IPS-18a (cell line): ENCODE measurements at regions not wholly inside any gene's neighbourhood (a gene's known extent, or its start where the extent isn't known, plus 50 kb on each side); places are given as distances from the start of the nearest gene placed in this dataset.

Experiments
- H3K27ac ChIP-seq: one replicate; pipeline ENCODE4 v1.5.1; 2013; ENCODE audit warnings: low read length
- H3K27me3 ChIP-seq: one replicate; pipeline ENCODE4 v1.6.1; 2013; ENCODE audit warnings: mild to moderate bottlenecking, low read length; ENCODE audit not compliant: control insufficient read depth, insufficient read depth
- H3K36me3 ChIP-seq: one replicate; pipeline ENCODE4 v1.6.1; 2013; ENCODE audit warnings: low read depth, low read length; ENCODE audit not compliant: control insufficient read depth
- H3K4me1 ChIP-seq: one replicate; pipeline ENCODE4 v1.6.1; 2013; ENCODE audit warnings: low read depth, low read length; ENCODE audit not compliant: control insufficient read depth
- H3K4me3 ChIP-seq: one replicate; pipeline ENCODE4 v1.5.1; 2013; ENCODE audit warnings: low read length
- H3K9ac ChIP-seq: one replicate; pipeline ENCODE4 v1.6.1; 2013; ENCODE audit warnings: mild to moderate bottlenecking, low read length, moderate library complexity
- H3K9me3 ChIP-seq: one replicate; pipeline ENCODE4 v1.6.1; 2013; ENCODE audit warnings: low read depth, low read length; ENCODE audit not compliant: control insufficient read depth

DNA sequence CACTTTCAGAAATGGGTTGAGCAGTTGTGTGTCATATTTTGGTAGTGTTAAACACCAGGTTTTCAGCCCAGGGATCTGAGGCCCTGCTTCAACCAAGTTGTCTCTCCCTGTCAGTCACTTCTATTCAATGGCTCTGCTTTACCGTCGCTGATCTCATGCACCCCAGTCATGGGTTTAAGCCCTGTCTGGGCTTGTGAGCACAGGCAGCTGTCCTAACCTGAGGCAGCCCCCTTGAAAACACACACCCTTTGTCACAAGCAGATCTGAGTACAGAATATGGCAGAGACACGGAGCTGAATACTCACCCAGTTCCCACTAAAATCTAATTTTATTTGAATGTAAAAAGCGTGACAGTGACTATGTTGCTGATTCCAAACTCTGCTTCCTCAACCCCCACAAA is 110.6 kb upstream of the GLI3 start:
- Histone ChIP-seq H3K9me3 (no peaks in the 10 kb centered on the region), H3K9ac (no peak overlapping the region), H3K27me3 (no peaks in the 10 kb centered on the region), H3K27ac (no peak overlapping the region), H3K36me3 (no peaks in the 10 kb centered on the region), H3K4me1 (peaks cover 26% of the 10 kb centered on the region), H3K4me3 (no peak overlapping the region)

DNA sequence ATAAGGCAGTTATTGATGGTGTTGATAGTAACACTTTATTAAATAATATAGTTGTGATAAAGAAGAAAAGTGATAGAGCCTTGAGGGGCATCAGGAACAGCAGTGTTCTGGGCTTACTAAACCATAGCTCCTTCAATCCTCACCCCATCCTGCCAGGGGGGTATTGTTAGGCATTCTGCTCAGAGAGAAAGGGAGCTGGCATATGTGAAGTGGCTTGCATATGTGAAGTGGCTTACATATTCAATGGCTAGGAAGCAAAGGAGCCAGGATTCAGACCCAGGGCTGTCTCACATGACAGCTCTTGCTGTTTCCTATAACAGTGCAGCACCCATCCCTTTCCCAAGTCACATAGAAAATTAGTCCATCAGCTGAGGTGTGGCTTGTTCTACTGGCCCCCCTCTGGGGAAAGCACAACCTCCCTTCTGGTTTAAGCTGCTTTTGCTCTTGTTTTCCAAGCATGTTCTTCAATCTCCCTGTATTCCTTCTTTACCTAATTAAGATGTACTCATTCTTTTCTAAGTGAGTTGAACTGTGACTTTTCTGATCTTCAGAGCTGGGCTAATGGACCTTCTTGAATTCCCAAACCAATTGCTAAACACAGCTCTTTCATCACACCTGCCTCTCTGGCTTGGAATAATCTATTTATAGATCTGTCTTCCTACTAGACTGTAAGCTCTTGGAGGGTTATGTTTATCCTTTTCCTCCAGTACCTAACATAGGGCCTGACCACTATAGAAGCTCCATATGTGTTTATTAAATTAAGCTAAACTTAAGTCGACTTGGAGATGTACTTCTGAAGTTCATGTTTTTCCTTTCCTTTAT is 108.7 kb upstream of the GLI3 start:
- no peaks in the 10 kb centered on the region for H3K9me3 ChIP-seq
- H3K36me3 ChIP-seq = no peaks in the 10 kb centered on the region
- H3K9ac ChIP-seq = no peak overlapping the region
- H3K4me3 ChIP-seq = no peak overlapping the region
- H3K27ac ChIP-seq = no peak overlapping the region
- H3K27me3 ChIP-seq = no peaks in the 10 kb centered on the region
- H3K4me1 ChIP-seq = peaks cover 26% of the 10 kb centered on the region

DNA sequence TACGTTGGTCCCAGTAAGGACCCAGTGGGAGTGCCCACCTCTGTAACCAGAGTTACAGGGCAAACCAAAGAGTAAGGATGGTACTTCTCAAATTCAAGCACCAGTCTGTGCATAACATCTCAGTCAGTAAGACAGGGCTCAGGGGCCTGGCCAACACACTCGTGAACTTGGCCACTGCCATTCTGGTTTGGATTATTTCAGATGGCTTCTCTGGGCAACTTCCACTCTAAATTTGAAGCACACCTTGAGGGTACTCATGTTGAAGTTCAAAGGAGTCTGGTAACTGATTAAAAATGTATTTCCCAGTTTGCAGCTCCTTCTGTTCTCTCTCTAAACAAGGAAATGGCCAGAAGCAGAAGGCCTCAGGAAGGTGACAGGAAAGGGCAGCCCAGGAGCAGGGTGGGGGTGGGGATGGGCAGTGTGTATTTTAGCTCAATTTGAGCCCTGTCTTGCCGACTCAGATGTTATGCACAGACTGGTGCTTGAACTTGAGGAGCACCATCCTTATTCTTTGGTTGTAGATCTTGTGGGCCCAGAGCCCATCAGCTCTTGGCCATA is 107.3 kb upstream of the GLI3 start:
- H3K4me1 ChIP-seq = peaks cover 26% of the 10 kb centered on the region
- H3K4me3 ChIP-seq = no peak overlapping the region
- H3K9ac ChIP-seq = no peak overlapping the region
- no peaks in the 10 kb centered on the region for H3K9me3 ChIP-seq
- no peak overlapping the region for H3K27ac ChIP-seq
- H3K36me3 ChIP-seq = no peaks in the 10 kb centered on the region
- H3K27me3 ChIP-seq = no peaks in the 10 kb centered on the region

DNA sequence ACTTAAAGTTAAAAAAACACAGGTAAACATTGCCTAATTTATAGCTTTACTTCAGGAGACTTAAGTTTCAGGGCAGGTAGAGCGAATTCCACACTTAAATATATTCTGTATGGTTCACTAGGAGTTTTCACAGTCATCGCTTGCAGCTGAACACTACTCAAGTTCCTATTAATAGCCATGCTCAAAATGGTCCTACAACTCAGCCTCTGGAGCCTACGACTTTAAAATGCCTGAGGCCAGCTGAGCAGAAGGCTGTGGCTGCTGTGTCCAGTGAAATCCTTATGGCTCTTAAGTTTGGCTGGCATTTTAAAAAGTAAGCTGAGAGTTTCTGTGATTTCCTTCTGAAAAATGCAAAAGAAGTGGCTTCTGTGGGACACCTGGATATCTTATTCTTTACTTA is 105.4 kb upstream of the GLI3 start:
- no peak overlapping the region for H3K4me3 ChIP-seq
- H3K27me3 ChIP-seq = no peaks in the 10 kb centered on the region
- no peak overlapping the region for H3K9ac ChIP-seq
- peaks cover 27% of the 10 kb centered on the region for H3K4me1 ChIP-seq
- H3K27ac ChIP-seq = no peak overlapping the region
- H3K9me3 ChIP-seq = no peaks in the 10 kb centered on the region
- no peaks in the 10 kb centered on the region for H3K36me3 ChIP-seq

DNA sequence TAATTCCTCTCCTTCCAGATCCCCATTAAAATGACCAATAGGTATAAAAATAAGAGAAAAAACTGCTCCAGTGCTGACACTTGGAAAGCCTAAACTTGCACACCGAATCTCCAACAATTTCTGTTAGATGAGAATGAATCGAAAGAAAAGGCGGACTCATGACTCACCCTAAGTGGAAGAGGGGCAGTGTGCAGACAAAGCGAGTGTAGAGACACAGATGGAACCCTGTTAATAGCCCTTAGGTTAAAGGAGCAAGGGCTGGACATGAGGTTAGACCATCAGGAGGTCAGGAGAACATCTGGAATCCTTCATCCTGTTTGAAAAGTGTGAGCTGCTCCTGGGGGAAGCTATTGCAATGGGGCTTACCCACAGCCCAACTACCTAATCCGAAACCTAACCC is 103.4 kb upstream of the GLI3 start:
- Histone ChIP-seq H3K4me1 (peaks cover 15% of the 10 kb centered on the region), H3K36me3 (no peaks in the 10 kb centered on the region), H3K4me3 (no peak overlapping the region), H3K9me3 (no peaks in the 10 kb centered on the region), H3K27ac (no peak overlapping the region), H3K9ac (no peak overlapping the region), H3K27me3 (no peaks in the 10 kb centered on the region)

DNA sequence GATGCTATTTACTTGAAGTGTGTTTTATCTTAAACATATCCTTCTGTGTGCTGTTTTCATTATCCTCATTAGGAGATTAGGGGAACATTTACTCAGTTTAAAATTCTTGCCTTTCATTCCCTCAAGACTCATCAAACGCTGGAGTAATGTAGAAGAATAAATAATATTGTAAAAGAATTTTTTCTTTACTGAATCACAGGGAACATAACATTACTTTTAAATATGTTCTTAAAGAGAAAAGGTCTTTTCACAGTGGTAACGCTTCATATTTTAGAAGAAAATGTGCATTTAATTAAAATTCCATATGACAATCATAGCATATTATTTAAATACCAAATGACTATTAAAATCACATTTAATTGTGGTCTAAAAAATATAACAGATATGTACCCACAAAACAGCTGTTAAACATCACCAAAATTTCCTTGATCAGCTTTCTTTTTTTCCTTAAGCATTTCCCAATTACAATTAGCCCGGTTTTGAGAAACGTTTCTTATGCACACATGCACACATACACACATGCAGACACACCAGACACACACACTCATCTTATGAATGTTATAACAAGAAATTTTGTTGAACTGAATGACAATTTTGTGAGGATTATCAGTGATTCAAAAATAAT is 102.0 kb upstream of the GLI3 start:
- H3K9me3 ChIP-seq = no peaks in the 10 kb centered on the region
- no peaks in the 10 kb centered on the region for H3K27me3 ChIP-seq
- no peaks in the 10 kb centered on the region for H3K36me3 ChIP-seq
- no peak overlapping the region for H3K4me3 ChIP-seq
- H3K9ac ChIP-seq = no peak overlapping the region
- H3K27ac ChIP-seq = no peak overlapping the region
- peaks cover 8% of the 10 kb centered on the region for H3K4me1 ChIP-seq

DNA sequence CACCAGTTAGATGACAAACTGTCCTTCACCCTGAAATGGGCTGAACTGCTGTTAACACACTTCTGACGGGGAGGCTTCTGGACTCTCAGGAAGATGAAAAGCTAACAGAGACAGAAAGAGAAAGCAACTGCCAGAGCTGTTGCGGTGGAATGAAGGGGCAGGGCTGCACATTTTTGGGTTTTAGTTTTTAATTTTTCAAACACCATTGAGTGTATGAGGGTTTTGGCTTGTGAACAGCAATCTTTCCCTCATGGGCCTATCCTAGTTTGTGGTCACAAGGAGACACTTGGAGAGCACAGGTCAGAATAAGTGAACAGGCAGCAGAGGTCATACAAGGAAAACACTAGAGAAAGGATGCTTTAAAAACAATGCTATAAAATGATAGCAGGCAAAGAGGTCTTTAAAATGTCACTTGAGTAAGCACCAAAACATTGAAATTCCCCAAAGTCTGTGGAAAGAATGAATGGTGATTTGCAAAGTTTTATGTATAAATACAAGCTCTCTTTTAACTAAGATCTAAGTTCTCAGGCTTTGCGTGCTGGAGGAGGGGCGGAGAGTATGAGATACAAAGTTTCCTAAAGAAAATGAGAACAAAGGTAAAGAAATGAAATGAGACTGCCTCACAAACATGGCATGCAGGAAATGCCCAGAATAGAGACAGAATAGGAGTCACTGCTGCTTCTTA is 101.4 kb upstream of the GLI3 start:
- Histone ChIP-seq H3K9me3 (no peaks in the 10 kb centered on the region), H3K4me1 (peaks cover 8% of the 10 kb centered on the region), H3K4me3 (no peak overlapping the region), H3K27ac (no peak overlapping the region), H3K27me3 (no peaks in the 10 kb centered on the region), H3K9ac (no peak overlapping the region), H3K36me3 (no peaks in the 10 kb centered on the region)

DNA sequence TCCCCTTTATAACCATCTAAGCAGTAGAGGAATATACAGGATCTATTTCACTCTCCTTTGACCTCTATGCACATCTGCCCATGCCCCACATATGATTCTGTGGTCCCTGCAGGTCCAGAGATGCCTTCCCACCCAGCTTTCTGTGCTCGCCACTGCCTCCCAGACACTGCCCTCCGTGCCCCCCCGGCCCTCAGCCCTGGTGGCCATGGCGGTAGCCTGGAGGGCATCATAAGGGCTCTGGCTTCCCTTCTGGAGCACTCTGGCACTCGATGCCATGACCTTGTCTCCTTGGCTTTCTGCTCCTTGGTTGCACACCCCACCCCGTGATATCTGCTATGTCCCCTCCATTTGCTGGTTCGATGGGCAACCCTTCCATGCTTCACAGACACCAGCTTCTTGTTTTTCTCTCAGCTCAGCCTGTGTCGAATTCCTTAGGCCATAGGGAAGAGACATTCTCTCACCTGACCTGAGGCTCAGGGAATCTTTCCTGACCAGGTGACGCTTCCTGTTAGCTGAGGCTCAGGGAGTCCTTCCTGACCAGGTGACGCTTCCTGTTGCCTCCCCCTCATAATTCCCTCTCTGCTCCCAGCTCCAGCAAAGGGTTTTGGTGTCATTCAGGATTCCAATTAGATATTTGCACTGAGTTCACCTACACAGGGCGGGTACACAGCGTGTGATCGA is 100.4 kb upstream of the GLI3 start:
- Histone ChIP-seq H3K27ac (no peak overlapping the region), H3K36me3 (no peaks in the 10 kb centered on the region), H3K9ac (no peak overlapping the region), H3K4me1 (peaks cover 8% of the 10 kb centered on the region), H3K9me3 (peaks cover 4% of the 10 kb centered on the region), H3K4me3 (no peak overlapping the region), H3K27me3 (no peaks in the 10 kb centered on the region)

DNA sequence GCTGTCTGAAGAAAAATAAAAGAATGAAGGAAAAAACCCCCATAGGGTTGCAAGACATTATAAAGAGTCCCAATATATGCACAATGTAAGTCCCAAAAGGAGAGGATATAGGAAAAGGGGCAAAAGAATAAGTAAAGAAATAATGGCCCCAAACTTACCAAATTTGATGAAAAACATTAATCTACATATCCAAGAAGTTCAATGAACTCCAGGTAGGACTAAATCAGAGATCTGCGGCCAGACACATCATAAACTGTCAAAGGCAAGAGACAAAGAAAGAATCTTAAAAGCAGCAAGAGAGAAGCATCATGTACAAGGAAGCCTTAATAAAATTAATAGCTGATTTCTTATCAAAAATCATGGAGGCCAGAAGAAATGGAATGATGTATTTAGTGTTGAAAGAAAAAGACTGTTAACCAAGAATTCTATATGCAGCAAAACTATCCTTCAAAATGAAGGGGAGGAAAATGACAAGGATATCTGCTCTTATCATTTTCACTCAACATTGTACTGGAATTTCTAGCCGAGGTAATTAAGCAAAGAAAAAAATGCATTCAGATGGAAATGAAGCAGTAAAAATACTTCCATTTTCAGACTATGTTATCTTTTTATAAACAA is 95.7 kb upstream of the GLI3 start:
- Histone ChIP-seq H3K9me3 (peaks cover 4% of the 10 kb centered on the region), H3K27ac (no peak overlapping the region), H3K9ac (no peak overlapping the region)

DNA sequence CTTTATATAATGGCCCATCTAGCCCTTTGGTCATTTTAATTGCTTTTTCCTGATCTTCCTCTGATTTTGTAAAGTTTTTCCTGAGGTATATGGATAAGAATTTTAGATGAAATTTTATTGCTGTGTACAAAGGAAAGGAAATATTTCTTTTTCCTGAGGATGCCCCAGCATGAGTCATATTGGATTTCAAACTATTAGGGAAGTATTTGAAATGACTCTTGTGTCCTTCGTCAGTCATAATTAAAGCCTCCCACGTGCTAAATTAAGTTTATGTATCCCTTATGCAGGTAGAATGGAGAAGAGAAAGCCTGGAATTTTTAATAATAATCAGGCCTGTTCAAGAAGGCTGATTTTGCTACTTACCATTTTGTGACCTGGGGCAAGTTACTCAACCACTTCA is 82.6 kb upstream of the GLI3 start:
- no peak overlapping the region for H3K4me3 ChIP-seq
- H3K27ac ChIP-seq = no peak overlapping the region
- no peaks in the 10 kb centered on the region for H3K9me3 ChIP-seq
- no peaks in the 10 kb centered on the region for H3K27me3 ChIP-seq
- no peak overlapping the region for H3K9ac ChIP-seq
- no peaks in the 10 kb centered on the region for H3K36me3 ChIP-seq
- H3K4me1 ChIP-seq = peaks cover 7% of the 10 kb centered on the region

More for the DNA sequence above, 95.7 kb upstream of the GLI3 start:
- no peaks in the 10 kb centered on the region for H3K27me3 ChIP-seq
- H3K4me3 ChIP-seq = no peak overlapping the region
- no peaks in the 10 kb centered on the region for H3K4me1 ChIP-seq
- H3K36me3 ChIP-seq = no peaks in the 10 kb centered on the region

DNA sequence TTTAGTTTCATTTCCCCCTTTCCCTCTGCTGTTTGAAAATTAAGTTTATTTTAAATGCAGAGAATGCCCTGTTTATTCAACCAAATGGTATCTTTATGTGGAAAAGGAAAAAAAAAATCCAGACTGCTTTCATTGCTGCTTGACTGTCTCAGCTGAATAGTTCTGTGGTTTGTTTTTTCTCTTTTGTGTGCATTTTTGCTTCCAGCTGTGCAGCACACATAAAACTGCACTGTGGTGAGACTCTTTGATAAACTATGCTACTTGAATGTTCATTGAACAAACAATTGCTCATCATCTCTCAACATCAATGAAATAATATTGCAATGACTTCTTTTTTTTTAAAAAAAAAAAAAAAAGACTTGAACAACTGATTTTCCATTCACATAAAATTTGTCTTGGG is 78.6 kb upstream of the GLI3 start:
- no peak overlapping the region for H3K9ac ChIP-seq
- no peaks in the 10 kb centered on the region for H3K27me3 ChIP-seq
- H3K4me3 ChIP-seq = no peak overlapping the region
- H3K4me1 ChIP-seq = peaks cover 7% of the 10 kb centered on the region
- no peaks in the 10 kb centered on the region for H3K36me3 ChIP-seq
- H3K27ac ChIP-seq = no peak overlapping the region
- H3K9me3 ChIP-seq = no peaks in the 10 kb centered on the region
